Astrocyte (in vitro differentiated cells and primary cell): ENCODE measurements at regions not wholly inside any gene's neighbourhood (a gene's known extent, or its start where the extent isn't known, plus 50 kb on each side); places are given as distances from the start of the nearest gene placed in this dataset.

Experiments used
- EZH2 ChIP-seq: IDR thresholded peaks from 2 replicates; pipeline ENCODE4 v1.6.1; 2012; ENCODE audit warnings: mild to moderate bottlenecking, low read length, inconsistent platforms; ENCODE audit not compliant: insufficient read depth
- TF ChIP-seq, protein P1 (sequence below): IDR thresholded peaks from 2 replicates; pipeline ENCODE4 v1.5.1; 2011; ENCODE audit warnings: low read depth, mild to moderate bottlenecking, inconsistent platforms, low read length, moderate library complexity; ENCODE audit not compliant: insufficient read depth

DNA sequence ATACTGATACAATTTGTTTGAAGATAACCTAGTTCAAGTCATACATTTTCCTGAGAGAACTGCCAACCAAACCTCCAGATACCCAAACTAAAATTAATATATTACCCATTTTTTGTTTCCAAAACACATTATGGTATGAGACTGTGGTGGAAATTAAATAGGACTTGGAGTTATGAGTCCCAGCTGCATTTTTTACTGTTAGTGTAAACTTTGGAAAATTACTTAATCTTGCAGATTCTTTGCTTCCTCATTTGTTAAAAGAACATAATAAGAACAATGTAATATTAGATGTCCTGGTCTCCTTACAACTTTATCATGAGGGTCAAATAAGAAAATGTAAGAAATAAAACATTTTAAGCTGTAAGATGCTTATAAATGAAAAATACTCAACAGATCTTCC is 98.2 kb upstream of the TRIB2 start:
- TF ChIP-seq, protein P1, sequence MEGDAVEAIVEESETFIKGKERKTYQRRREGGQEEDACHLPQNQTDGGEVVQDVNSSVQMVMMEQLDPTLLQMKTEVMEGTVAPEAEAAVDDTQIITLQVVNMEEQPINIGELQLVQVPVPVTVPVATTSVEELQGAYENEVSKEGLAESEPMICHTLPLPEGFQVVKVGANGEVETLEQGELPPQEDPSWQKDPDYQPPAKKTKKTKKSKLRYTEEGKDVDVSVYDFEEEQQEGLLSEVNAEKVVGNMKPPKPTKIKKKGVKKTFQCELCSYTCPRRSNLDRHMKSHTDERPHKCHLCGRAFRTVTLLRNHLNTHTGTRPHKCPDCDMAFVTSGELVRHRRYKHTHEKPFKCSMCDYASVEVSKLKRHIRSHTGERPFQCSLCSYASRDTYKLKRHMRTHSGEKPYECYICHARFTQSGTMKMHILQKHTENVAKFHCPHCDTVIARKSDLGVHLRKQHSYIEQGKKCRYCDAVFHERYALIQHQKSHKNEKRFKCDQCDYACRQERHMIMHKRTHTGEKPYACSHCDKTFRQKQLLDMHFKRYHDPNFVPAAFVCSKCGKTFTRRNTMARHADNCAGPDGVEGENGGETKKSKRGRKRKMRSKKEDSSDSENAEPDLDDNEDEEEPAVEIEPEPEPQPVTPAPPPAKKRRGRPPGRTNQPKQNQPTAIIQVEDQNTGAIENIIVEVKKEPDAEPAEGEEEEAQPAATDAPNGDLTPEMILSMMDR = no peak
- no peak for TF ChIP-seq EZH2
